NCI-H128 (cell line): ENCODE measurements at regions not wholly inside any gene's neighbourhood (a gene's known extent, or its start where the extent isn't known, plus 50 kb on each side); places are given as distances from the start of the nearest gene placed in this dataset.

Experiments
- DNase-seq: peaks from one replicate; lab custom pipeline; 2025; ENCODE audit not compliant: unreplicated experiment; lab: John Stamatoyannopoulos, UW

- DNase-seq, result no peak
These were observed 194.8 kb upstream of the IRX2 start for GRCh38 chr5:2946315-2946714.

GRCh38 chr5:2936413-2936812, 184.9 kb upstream of the IRX2 start:
- DNase-seq, result no peak

- no peak for DNase-seq
These were observed 178.3 kb upstream of the IRX2 start for GRCh38 chr5:2929779-2930178.

GRCh38 chr5:2921651-2922050, 170.2 kb upstream of the IRX2 start:
- no peak for DNase-seq

- no peak for DNase-seq
These were observed 169.7 kb upstream of the IRX2 start for GRCh38 chr5:2921176-2921575.

- DNase-seq, result no peak
These were observed 168.8 kb upstream of the IRX2 start for GRCh38 chr5:2920312-2920711.

GRCh38 chr5:2919310-2920018, 168.0 kb upstream of the IRX2 start:
- no peak for DNase-seq

- DNase-seq, result no peak
These were observed 166.0 kb upstream of the IRX2 start for GRCh38 chr5:2917524-2917923.

- no peak for DNase-seq
These were observed 165.6 kb upstream of the IRX2 start for GRCh38 chr5:2917093-2917492.

- no peak for DNase-seq
These were observed 164.7 kb upstream of the IRX2 start for GRCh38 chr5:2916076-2916682.

GRCh38 chr5:2914981-2915484, 163.6 kb upstream of the IRX2 start:
- no peak for DNase-seq

GRCh38 chr5:2914022-2914661, 162.7 kb upstream of the IRX2 start:
- no peak for DNase-seq

- DNase-seq, result no peak
These were observed 161.8 kb upstream of the IRX2 start for GRCh38 chr5:2913281-2913680.

- no peak for DNase-seq
These were observed 161.3 kb upstream of the IRX2 start for GRCh38 chr5:2912741-2913140.

GRCh38 chr5:2910401-2911175, 159.1 kb upstream of the IRX2 start:
- no peak for DNase-seq

- no peak for DNase-seq
These were observed 157.6 kb upstream of the IRX2 start for GRCh38 chr5:2909035-2909434.

GRCh38 chr5:2908086-2908485, 156.6 kb upstream of the IRX2 start:
- DNase-seq, result no peak

- DNase-seq, result no peak
These were observed 155.0 kb upstream of the IRX2 start for GRCh38 chr5:2906302-2907090.

GRCh38 chr5:2905741-2906140, 154.3 kb upstream of the IRX2 start:
- DNase-seq, result no peak

GRCh38 chr5:2904956-2905355, 153.5 kb upstream of the IRX2 start:
- DNase-seq, result no peak

- DNase-seq, result no peak
These were observed 152.9 kb upstream of the IRX2 start for GRCh38 chr5:2904399-2904798.
